ENCODE measurements at regions not wholly inside any gene's neighbourhood (a gene's known extent, or its start where the extent isn't known, plus 50 kb on each side); places are given as distances from the start of the nearest gene placed in this dataset.
A peak's percentile ranks its signal among the peaks of the same experiment; 100 is the strongest.
"Not testable (repeated sequence)": the region's sequence is repeated elsewhere in the genome, so short reads cannot be mapped to it uniquely, and the experiment has no call there.

- no peak for DNase-seq (ENCODE audit: low read depth, low spot score)
- H3K4me3 ChIP-seq (ENCODE audit: low read length) = no peak overlapping the region
Observed at GRCh38 chr1:3988431-3988830, 88.4 kb upstream of the C1orf174 start.

DNA sequence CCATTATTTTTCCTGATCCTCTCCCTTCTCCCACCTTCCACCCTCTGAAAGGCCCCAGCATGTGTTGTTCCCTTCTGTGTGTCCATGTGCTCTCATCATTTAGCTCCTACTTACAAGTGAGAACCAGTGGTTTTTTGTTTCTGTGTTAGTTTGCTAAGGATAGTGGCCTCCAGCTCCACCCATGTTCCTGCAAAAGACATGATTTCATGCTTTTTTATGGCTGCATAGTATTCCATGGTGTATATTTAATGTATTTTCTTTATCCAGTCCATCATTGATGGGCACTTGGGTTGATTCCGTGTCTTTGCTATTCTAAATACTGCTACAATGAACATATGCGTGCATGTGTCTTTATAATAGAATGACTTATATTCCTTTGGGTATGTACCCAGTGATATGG, 89.4 kb upstream of the C1orf174 start:
- DNase-seq (ENCODE audit: low read depth, low spot score) = no peak
- no peak overlapping the region for H3K4me3 ChIP-seq (ENCODE audit: low read length)

GRCh38 chr1:3992103-3992556, 92.1 kb upstream of the C1orf174 start:
- peak; percentile 14 for DNase-seq (ENCODE audit: low read depth, low spot score)
- H3K4me3 ChIP-seq (ENCODE audit: low read length) = no peak overlapping the region

DNA sequence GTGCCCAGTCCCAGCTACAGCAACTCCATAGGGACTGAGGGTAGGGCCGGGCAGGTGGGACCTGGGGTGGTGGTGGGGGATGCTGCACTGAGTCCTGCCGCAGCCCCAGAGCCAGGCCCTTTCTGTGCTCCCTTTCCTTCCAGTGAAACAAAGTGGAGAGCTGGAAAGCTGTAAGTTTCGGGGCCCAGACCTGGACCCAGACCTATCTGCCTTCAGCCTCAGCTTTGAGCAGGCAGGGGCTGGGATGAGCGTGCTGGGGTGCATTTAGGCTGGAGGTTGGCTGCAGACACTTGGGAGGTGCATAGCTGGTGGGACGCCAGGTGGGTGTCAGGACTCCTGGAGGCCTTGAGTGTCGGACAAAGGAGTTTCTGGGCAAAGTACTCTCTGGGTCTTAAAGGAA, 92.7 kb upstream of the C1orf174 start:
- H3K4me3 ChIP-seq (ENCODE audit: low read length) = no peak overlapping the region
- no peak for DNase-seq (ENCODE audit: low read depth, low spot score)

- no peak for DNase-seq (ENCODE audit: low read depth, low spot score)
- H3K4me3 ChIP-seq (ENCODE audit: low read length) = no peak overlapping the region
Observed at GRCh38 chr1:3993619-3994375, 93.7 kb upstream of the C1orf174 start.

DNA sequence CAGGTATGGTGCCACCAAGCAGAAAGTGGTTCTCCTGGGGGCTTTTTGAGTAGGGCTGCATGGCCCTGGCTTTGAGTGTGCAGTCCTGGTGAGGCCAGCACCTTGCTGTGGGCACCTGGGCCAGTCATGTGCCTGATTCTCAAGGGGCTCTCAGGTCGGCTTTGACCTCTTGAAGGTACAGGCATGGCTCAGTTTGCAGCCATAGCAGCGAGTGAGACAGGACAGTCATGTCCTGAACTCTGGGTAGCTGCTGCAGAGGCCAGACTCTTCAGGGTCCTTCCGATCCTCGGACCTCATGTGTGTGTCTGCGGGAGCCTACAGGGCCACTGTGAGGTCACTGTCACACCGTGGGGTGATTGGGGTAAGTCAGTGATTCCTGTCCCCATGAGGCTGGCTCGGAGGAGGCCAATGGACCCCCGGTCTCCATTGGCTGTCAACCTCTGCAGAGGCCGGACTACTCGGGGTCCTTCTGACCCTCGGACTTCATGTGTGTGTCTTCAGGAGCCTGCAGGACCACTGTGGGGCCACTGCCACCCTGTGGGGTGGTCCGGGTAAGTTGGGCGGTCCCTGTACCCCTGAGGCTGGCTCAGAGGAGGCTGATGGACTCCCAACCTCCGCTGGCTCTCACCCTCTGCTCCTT, 95.2 kb upstream of the C1orf174 start:
- DNase-seq (ENCODE audit: low read depth, low spot score) = no peak
- H3K4me3 ChIP-seq (ENCODE audit: low read length) = no peak overlapping the region

DNA sequence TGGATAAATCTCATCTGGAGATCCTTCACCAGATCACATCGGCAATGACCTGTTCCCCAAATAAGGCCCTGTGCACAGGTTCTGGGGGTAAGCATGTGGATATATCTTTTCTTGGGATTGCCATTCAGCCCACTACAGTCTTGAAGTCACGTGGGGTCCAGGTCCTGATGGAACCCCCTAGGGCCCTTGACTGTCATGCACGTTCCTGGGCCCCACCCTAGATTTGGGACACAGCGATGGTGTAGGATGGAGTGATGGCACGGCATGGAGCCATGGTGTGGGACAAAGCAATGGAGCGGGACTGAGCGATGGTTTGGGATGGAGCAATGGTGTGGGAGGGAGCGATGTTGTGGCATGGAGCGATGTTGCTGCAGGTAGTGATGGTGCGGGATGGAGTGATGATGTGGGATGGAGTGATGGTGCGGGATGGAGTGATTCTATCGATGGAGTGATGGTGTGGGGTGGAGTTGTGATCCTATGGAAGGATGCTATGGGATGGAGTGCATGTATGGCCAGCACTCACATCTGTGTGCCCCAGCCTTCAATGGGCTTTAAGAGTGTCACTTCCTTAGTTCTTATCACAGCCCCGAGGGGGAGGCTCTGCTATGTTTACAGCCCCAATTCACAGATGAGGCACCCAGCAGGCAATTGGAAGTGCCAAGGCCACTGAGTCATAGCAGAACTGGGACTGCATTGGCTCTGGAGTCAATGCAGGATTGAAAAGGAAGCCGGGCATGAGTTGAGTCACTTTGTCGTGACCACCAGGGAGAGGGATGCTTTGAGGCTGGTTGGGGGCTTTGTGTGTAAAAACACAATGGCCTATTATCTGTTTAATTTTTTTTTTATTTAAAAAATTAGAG, 97.0 kb upstream of the C1orf174 start:
- DNase-seq (ENCODE audit: low read depth, low spot score) = no peak

GRCh38 chr1:3998086-3998485, 98.0 kb upstream of the C1orf174 start:
- no peak overlapping the region for H3K4me3 ChIP-seq (ENCODE audit: low read length)
- DNase-seq (ENCODE audit: low read depth, low spot score) = no peak

More for the DNA sequence above, 97.0 kb upstream of the C1orf174 start:
- no peak overlapping the region for H3K4me3 ChIP-seq (ENCODE audit: low read length)

DNA sequence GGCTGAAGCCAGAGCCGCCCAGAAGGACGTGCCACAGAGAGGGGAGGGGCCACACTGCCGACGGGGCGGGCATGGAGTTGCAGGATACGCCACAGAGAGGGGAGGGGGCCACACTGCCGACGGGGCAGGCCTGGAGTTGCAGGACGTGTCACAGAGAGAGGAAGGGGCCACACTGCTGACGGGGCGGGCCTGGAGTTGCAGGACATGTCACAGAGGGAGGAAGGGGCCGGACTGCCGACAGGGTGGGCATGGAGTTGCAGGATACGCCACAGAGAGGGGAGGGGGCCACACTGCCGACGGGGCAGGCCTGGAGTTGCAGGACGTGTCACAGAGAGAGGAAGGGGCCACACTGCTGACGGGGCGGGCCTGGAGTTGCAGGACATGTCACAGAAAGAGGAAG, 99.4 kb upstream of the C1orf174 start:
- not testable (repeated sequence) for H3K4me3 ChIP-seq (ENCODE audit: low read length); DNase-seq (ENCODE audit: low read depth, low spot score)

DNA sequence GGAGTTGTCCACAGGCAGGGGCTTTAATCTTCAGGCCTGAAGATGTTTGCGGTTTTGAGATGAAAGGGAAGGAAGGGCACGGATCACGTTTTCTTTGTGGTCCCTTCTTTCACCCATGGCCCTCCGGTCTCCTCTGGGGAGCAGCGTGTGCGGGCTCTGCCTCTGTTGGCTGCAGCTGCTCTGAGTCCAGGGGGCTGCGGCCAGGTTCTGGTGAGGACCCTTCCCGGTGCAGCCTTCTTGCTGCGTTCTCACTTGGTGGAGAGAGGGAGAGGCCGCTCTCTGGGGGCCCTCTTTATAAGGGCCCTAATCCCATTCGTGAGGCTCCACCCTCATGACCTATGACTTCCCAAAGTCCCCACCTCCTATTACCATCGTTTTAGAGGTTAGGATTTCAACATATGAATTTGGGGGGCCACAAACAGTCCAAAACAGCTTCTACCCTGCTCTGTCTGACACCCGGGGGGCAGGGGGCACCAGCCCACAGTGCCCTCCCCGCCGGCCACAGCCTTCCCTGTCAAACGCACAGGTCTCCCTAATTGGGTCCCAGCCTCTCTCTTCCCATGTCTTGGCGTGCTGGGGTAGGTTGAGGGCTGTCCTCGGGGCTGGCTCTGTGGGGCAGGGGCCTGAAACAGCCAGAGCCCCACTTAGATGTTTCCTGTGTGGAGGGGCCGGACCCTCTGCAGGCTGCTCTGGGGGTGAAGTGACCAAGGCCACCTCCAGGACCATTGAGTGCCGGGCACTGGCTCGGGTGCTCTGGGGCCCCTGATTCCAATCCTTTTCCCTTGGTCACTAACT, 100.1 kb upstream of the C1orf174 start:
- no peak overlapping the region for H3K4me3 ChIP-seq (ENCODE audit: low read length)
- no peak for DNase-seq (ENCODE audit: low read depth, low spot score)

GRCh38 chr1:4000811-4001251, 100.8 kb upstream of the C1orf174 start:
- H3K4me3 ChIP-seq (ENCODE audit: low read length) = no peak overlapping the region
- DNase-seq (ENCODE audit: low read depth, low spot score) = no peak

GRCh38 chr1:4001461-4001860, 101.4 kb upstream of the C1orf174 start:
- H3K4me3 ChIP-seq (ENCODE audit: low read length) = no peak overlapping the region
- DNase-seq (ENCODE audit: low read depth, low spot score) = no peak

DNA sequence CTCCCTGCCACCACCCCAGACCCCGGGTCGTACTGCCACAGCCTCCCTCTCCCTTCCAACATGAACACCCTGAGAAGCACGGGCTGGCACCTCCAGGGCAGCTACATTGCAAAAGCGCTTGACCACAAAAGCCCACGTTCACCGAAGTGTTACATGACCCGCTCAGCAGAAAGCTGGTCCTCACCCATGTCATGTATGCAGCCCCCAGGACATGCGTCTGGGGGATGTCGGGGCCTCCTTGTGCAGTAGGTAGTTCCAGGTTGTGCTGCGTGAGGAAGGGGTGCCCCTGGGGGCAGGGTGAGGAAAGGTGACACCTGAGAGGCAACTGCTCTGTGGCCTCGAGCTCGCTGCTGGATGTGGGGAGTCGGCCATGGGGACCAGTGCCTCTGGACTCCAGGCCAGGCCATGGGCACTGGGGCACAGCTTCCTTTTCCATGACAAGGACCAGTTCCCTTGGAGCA, 102.0 kb upstream of the C1orf174 start:
- H3K4me3 ChIP-seq (ENCODE audit: low read length) = no peak overlapping the region
- no peak for DNase-seq (ENCODE audit: low read depth, low spot score)

- no peak overlapping the region for H3K4me3 ChIP-seq (ENCODE audit: low read length)
- no peak for DNase-seq (ENCODE audit: low read depth, low spot score)
Observed at GRCh38 chr1:4002741-4003140, 102.7 kb upstream of the C1orf174 start.

GRCh38 chr1:4003846-4004505, 103.9 kb upstream of the C1orf174 start:
- H3K4me3 ChIP-seq (ENCODE audit: low read length) = no peak overlapping the region
- no peak for DNase-seq (ENCODE audit: low read depth, low spot score)

DNA sequence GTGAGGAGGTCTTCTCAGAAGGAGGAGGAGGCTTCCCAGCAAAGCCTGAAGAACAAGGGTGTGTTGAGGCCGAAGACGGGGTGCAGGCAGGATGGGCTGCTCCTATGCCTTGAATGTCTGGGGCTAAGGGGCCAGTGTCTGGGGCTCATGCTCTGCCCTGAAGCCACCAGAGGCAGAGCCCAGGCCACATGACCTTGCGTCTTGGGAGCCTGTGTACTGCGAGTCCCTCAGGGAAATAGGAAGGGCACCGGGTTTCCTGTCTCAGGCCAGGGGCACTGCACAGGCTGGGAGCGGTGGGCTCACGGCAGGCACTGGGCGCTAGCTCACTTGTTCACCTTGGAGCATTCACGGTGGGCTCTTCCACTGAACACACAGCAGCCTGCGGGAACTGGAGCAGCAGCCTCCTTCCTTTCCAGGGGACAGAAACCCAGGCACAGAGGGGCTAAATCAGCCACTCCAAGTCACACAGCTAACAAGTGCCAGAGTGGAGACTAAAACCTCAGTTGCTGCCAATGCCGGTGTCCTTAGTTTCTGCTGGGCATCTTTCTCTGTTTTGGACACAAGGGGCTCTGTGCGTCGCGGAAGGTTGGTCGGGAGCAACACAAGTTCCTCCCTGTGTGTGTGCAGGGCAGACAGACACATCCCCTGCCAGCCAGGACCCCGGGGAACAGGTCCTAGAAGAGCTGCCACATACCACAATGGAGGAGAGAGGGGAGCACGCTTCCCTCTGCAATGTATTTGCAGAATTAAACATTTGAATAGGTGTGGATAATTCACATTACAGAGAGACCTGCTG, 104.8 kb upstream of the C1orf174 start:
- no peak for DNase-seq (ENCODE audit: low read depth, low spot score)
- H3K4me3 ChIP-seq (ENCODE audit: low read length) = no peak overlapping the region

DNA sequence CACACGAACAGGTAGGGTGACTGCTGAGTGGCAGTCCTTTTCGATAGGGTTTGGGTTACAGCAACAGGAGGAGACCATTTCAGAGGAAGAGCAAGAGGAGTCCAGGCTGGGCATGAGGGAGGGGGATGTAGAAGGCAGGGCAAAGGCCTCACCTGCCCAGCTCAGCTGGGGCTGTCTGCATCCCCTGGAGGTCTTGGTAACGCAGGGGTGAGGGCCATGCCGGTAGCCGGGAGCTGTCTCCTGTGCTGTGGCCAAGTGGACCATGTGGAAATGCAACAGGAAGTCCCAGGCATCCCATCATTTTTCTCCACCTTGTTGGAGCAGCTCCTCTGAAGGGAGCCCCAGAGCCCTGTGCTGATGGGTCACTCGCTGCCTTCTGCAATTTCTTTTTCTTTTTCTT, 105.4 kb upstream of the C1orf174 start:
- H3K4me3 ChIP-seq (ENCODE audit: low read length) = no peak overlapping the region
- DNase-seq (ENCODE audit: low read depth, low spot score) = no peak
